ENCODE measurements at regions not wholly inside any gene's neighbourhood (a gene's known extent, or its start where the extent isn't known, plus 50 kb on each side); places are given as distances from the start of the nearest gene placed in this dataset.

- Histone ChIP-seq H3K9me3 (ENCODE audit: low read depth, low read length, poor library complexity, severe bottlenecking) (no peaks in the 10 kb centered on the region), H3K27ac (ENCODE audit: low read depth, low read length, poor library complexity, severe bottlenecking) (no peak overlapping the region), H3K4me1 (ENCODE audit: insufficient read depth, low read length, poor library complexity, severe bottlenecking) (no peaks in the 10 kb centered on the region), H3K27me3 (replicated peaks; ENCODE audit: insufficient read depth, low read depth, low read length, poor library complexity) (no peaks in the 10 kb centered on the region), H3K4me3 (ENCODE audit: low read depth, low read length, poor library complexity, severe bottlenecking) (no peak overlapping the region), H3K36me3 (ENCODE audit: insufficient read depth, low read length, poor library complexity, severe bottlenecking) (no peaks in the 10 kb centered on the region)
- ChIA-PET CTCF (no interaction called here), POLR2A (ENCODE audit: low non-redundant PET) (no interaction called here)
- BruUV-seq (replicated peaks), result no TSS peak
- TF ChIP-seq EZH2 (IDR thresholded peaks at IDR 0.05; ENCODE audit: borderline replicate concordance, low read depth, low read length, poor library complexity, severe bottlenecking) (no peak), CTCF (conservative IDR thresholded peaks at IDR 0.05; ENCODE audit: low read depth, low read length) (no peak)
- intact Hi-C loops (cut with micrococcal nuclease; ENCODE audit: unreplicated experiment), result no loop called here
- DNase-seq (ENCODE audit: low spot score), result no peak
Measured at GRCh38 chr10:94274142-94274787, 88.5 kb downstream of the NOC3L start.

- BruUV-seq (replicated peaks), result no TSS peak
Measured at GRCh38 chr10:94276140-94276539, 86.6 kb downstream of the NOC3L start.

GRCh38 chr10:94277450-94277849, 85.3 kb downstream of the NOC3L start:
- H3K27me3 ChIP-seq (replicated peaks; ENCODE audit: insufficient read depth, low read depth, low read length, poor library complexity), result no peaks in the 10 kb centered on the region
- BruUV-seq (replicated peaks), result no TSS peak
- H3K27ac ChIP-seq (ENCODE audit: low read depth, low read length, poor library complexity, severe bottlenecking), result no peak overlapping the region
- POLR2A ChIA-PET (ENCODE audit: low non-redundant PET), result no interaction called here
- no peak overlapping the region for H3K4me3 ChIP-seq (ENCODE audit: low read depth, low read length, poor library complexity, severe bottlenecking)
- no peak for DNase-seq (ENCODE audit: low spot score)
- no peaks in the 10 kb centered on the region for H3K4me1 ChIP-seq (ENCODE audit: insufficient read depth, low read length, poor library complexity, severe bottlenecking)
- no peaks in the 10 kb centered on the region for H3K9me3 ChIP-seq (ENCODE audit: low read depth, low read length, poor library complexity, severe bottlenecking)
- CTCF ChIA-PET, result no interaction called here
- no peaks in the 10 kb centered on the region for H3K36me3 ChIP-seq (ENCODE audit: insufficient read depth, low read length, poor library complexity, severe bottlenecking)
- TF ChIP-seq CTCF (conservative IDR thresholded peaks at IDR 0.05; ENCODE audit: low read depth, low read length) (no peak), EZH2 (IDR thresholded peaks at IDR 0.05; ENCODE audit: borderline replicate concordance, low read depth, low read length, poor library complexity, severe bottlenecking) (no peak)
- intact Hi-C loops (cut with micrococcal nuclease; ENCODE audit: unreplicated experiment), result no loop called here

More at GRCh38 chr10:94276140-94276539, 86.6 kb downstream of the NOC3L start:
- no peak for DNase-seq (ENCODE audit: low spot score)
- no peaks in the 10 kb centered on the region for H3K9me3 ChIP-seq (ENCODE audit: low read depth, low read length, poor library complexity, severe bottlenecking)
- POLR2A ChIA-PET (ENCODE audit: low non-redundant PET), result no interaction called here
- intact Hi-C loops (cut with micrococcal nuclease; ENCODE audit: unreplicated experiment), result no loop called here
- H3K27ac ChIP-seq (ENCODE audit: low read depth, low read length, poor library complexity, severe bottlenecking), result no peak overlapping the region
- H3K4me1 ChIP-seq (ENCODE audit: insufficient read depth, low read length, poor library complexity, severe bottlenecking), result no peaks in the 10 kb centered on the region
- H3K36me3 ChIP-seq (ENCODE audit: insufficient read depth, low read length, poor library complexity, severe bottlenecking), result no peaks in the 10 kb centered on the region
- H3K4me3 ChIP-seq (ENCODE audit: low read depth, low read length, poor library complexity, severe bottlenecking), result no peak overlapping the region
- TF ChIP-seq EZH2 (IDR thresholded peaks at IDR 0.05; ENCODE audit: borderline replicate concordance, low read depth, low read length, poor library complexity, severe bottlenecking) (no peak), CTCF (conservative IDR thresholded peaks at IDR 0.05; ENCODE audit: low read depth, low read length) (no peak)
- H3K27me3 ChIP-seq (replicated peaks; ENCODE audit: insufficient read depth, low read depth, low read length, poor library complexity), result no peaks in the 10 kb centered on the region
- CTCF ChIA-PET, result no interaction called here
